ENCODE measurements at regions not wholly inside any gene's neighbourhood (a gene's known extent, or its start where the extent isn't known, plus 50 kb on each side); places are given as distances from the start of the nearest gene placed in this dataset.
"Not testable (repeated sequence)": the region's sequence is repeated elsewhere in the genome, so short reads cannot be mapped to it uniquely, and the experiment has no call there.

- DNase-seq, result no peak
These were observed 417.1 kb downstream of the SOCS6 start for GRCh38 chr18:70705831-70706416.

GRCh38 chr18:70700496-70700895 is 411.7 kb downstream of the SOCS6 start:
- no peak for DNase-seq

- no peak for DNase-seq
These were observed 409.7 kb downstream of the SOCS6 start for GRCh38 chr18:70698574-70698973.

GRCh38 chr18:70693246-70693645 is 404.4 kb downstream of the SOCS6 start:
- no peak for DNase-seq

- DNase-seq, result not testable (repeated sequence)
These were observed 400.9 kb downstream of the SOCS6 start for GRCh38 chr18:70689765-70690164.

- no peak for DNase-seq
These were observed 399.4 kb downstream of the SOCS6 start for GRCh38 chr18:70688286-70688685.

GRCh38 chr18:70684821-70685220 is 396.0 kb downstream of the SOCS6 start:
- DNase-seq, result no peak

GRCh38 chr18:70683263-70683662 is 394.4 kb downstream of the SOCS6 start:
- DNase-seq, result no peak

- no peak for DNase-seq
These were observed 386.1 kb downstream of the SOCS6 start for GRCh38 chr18:70674896-70675295.

GRCh38 chr18:70673831-70674230 is 385.0 kb downstream of the SOCS6 start:
- DNase-seq, result no peak

- DNase-seq, result no peak
These were observed 383.7 kb downstream of the SOCS6 start for GRCh38 chr18:70672581-70672980.

GRCh38 chr18:70671889-70672565 is 383.2 kb downstream of the SOCS6 start:
- DNase-seq, result no peak

GRCh38 chr18:70666936-70667335 is 378.1 kb downstream of the SOCS6 start:
- no peak for DNase-seq

- no peak for DNase-seq
These were observed 374.3 kb downstream of the SOCS6 start for GRCh38 chr18:70663141-70663540.

GRCh38 chr18:70662588-70662987 is 373.7 kb downstream of the SOCS6 start:
- no peak for DNase-seq

- DNase-seq, result no peak
These were observed 370.4 kb downstream of the SOCS6 start for GRCh38 chr18:70659036-70659925.

GRCh38 chr18:70653671-70654070 is 364.8 kb downstream of the SOCS6 start:
- no peak for DNase-seq

- DNase-seq, result no peak
These were observed 362.0 kb downstream of the SOCS6 start for GRCh38 chr18:70650878-70651277.

- DNase-seq, result no peak
These were observed 360.8 kb downstream of the SOCS6 start for GRCh38 chr18:70649683-70650082.

- DNase-seq, result peak; percentile 12
These were observed 357.1 kb downstream of the SOCS6 start for GRCh38 chr18:70645971-70646370.

- DNase-seq, result no peak
These were observed 355.0 kb downstream of the SOCS6 start for GRCh38 chr18:70643812-70644211.

GRCh38 chr18:70641156-70641775 is 352.4 kb downstream of the SOCS6 start:
- no peak for DNase-seq

- DNase-seq, result no peak
These were observed 351.6 kb downstream of the SOCS6 start for GRCh38 chr18:70640336-70640887.

All from suppressor macrophage treated with lipopolysaccharide for 4 hours (primary cell).